Aorta (tissue), 5 donors: ENCODE measurements at regions not wholly inside any gene's neighbourhood (a gene's known extent, or its start where the extent isn't known, plus 50 kb on each side); places are given as distances from the start of the nearest gene placed in this dataset.

Source experiments
- ATAC-seq: fragments of 200-7000 bp; cut with Tn5 transposase; one replicate; pipeline ENCODE4 v1.9.1; 2022; ENCODE audit warnings: moderate library complexity; ENCODE audit not compliant: low FRiP score
- DNase-seq, 2 donors: peaks; one replicate each; pipeline ENCODE4 v3.0.0-alpha.2; 2020
- H3K27ac ChIP-seq, 2 donors: one replicate each; pipeline ENCODE4 v1.5.1; 2013; ENCODE audit warnings: low read length in 2 of 2, mild to moderate bottlenecking in 2 of 2, moderate library complexity in 2 of 2, control low read depth in 1 of 2, inconsistent platforms in 1 of 2, low read depth in 1 of 2
- H3K27me3 ChIP-seq, 2 donors: one replicate each; pipeline ENCODE4 v1.6.1; 2013; ENCODE audit warnings: control low read depth in 1 of 2, low read length in 1 of 2, mild to moderate bottlenecking in 1 of 2, moderate library complexity in 1 of 2; ENCODE audit not compliant: insufficient read depth in 2 of 2, control insufficient read depth in 1 of 2
- H3K36me3 ChIP-seq, 2 donors: one replicate each; pipeline ENCODE4 v1.6.1; 2013; ENCODE audit warnings: control low read depth in 1 of 2, low read length in 1 of 2, mild to moderate bottlenecking in 1 of 2; ENCODE audit not compliant: insufficient read depth in 2 of 2, control insufficient read depth in 1 of 2
- H3K4me1 ChIP-seq, 2 donors: one replicate each; pipeline ENCODE4 v1.6.1; 2013; ENCODE audit warnings: low read length in 2 of 2, control low read depth in 1 of 2, mild to moderate bottlenecking in 1 of 2, moderate library complexity in 1 of 2; ENCODE audit not compliant: insufficient read depth in 2 of 2, control insufficient read depth in 1 of 2
- H3K4me3 ChIP-seq, 2 donors: one replicate each; pipeline ENCODE4 v1.5.1; 2013; ENCODE audit warnings: low read length in 2 of 2, control low read depth in 1 of 2, mild to moderate bottlenecking in 1 of 2
- H3K9me3 ChIP-seq: one replicate; pipeline ENCODE4 v1.6.1; 2013; ENCODE audit warnings: mild to moderate bottlenecking, low read length; ENCODE audit not compliant: control insufficient read depth
- WGBS, 2 donors: extraction: QIAGEN DNeasy Blood & Tissue Kit; methylation state at CpG; one replicate each; pipeline ENCODE4 v1.1.7; 2013; 5-methylcytosine and 5-hydroxymethylcytosine counted together
- intact Hi-C, 2 donors: fragments of 100-400 bp; cut with DNase I; formaldehyde crosslinking; loops; one replicate each; pipeline versions ENCODE4 v1.14.2 to v1.15.0; 2022
- donor health status: healthy with polysubstance abuse.
- donor health status: Bipolar disorder and iron deficiency.
- donor health status: DM: no; HTN: no; CAD: no.
- donor health status: DM: no; HTN: no; CAD: no.
- donor health status: DM: yes; HTN: yes; CAD: no.

GRCh38 chr3:177522051-177522450, 324.8 kb upstream of the TBL1XR1 start:
- Histone ChIP-seq H3K27ac (no peak overlapping the region), H3K27me3 (no peaks in the 10 kb centered on the region), H3K9me3 (peaks cover 2% of the 10 kb centered on the region), H3K36me3 (no peaks in the 10 kb centered on the region), H3K4me1 (no peaks in the 10 kb centered on the region), H3K4me3 (no peak overlapping the region)
- ATAC-seq (no peak), DNase-seq (no peak)
- intact Hi-C loops = no loop called here
- WGBS, 2 donors = 94% methylated on average over 4 of the region's 4 CpGs

- Histone ChIP-seq H3K27ac (no peak overlapping the region), H3K36me3 (no peaks in the 10 kb centered on the region), H3K4me1 (no peaks in the 10 kb centered on the region), H3K27me3 (no peaks in the 10 kb centered on the region), H3K4me3 (no peak overlapping the region), H3K9me3 (peaks cover 2% of the 10 kb centered on the region)
- 55 to 61% methylated on average over 3 of the region's 3 CpGs for WGBS, 2 donors
- ATAC-seq = no peak
- DNase-seq = no peak
- intact Hi-C loops = no loop called here
Measured at GRCh38 chr3:177523067-177523675, 325.9 kb upstream of the TBL1XR1 start.

GRCh38 chr3:177523872-177524438, 326.7 kb upstream of the TBL1XR1 start:
- Histone ChIP-seq H3K4me3 (no peak overlapping the region), H3K27me3 (no peaks in the 10 kb centered on the region), H3K4me1 (no peaks in the 10 kb centered on the region), H3K9me3 (peaks cover 2% of the 10 kb centered on the region), H3K36me3 (no peaks in the 10 kb centered on the region), H3K27ac (no peak overlapping the region)
- 91 to 93% methylated on average over 4 of the region's 4 CpGs for WGBS, 2 donors
- DNase-seq (no peak), ATAC-seq (no peak)
- intact Hi-C loops = no loop called here

- no peak for DNase-seq
- no peak for ATAC-seq
- intact Hi-C loops = no loop called here
- Histone ChIP-seq H3K36me3 (no peaks in the 10 kb centered on the region), H3K27me3 (no peaks in the 10 kb centered on the region), H3K27ac (no peak overlapping the region), H3K4me3 (no peak overlapping the region), H3K4me1 (peaks cover 0 to under 1% of the 10 kb centered on the region in 2 donors), H3K9me3 (peaks cover 2% of the 10 kb centered on the region)
- 98 to 99% methylated on average over 4 of the region's 4 CpGs for WGBS, 2 donors
Measured at GRCh38 chr3:177524742-177525141, 327.5 kb upstream of the TBL1XR1 start.

- WGBS, 2 donors = 93 to 97% methylated on average over 1 of the region's 1 CpG
- H3K27ac ChIP-seq = no peak overlapping the region
- intact Hi-C loops = no loop called here
- DNase-seq = no peak
- no peaks in the 10 kb centered on the region for H3K27me3 ChIP-seq
- peaks cover 2 to 5% of the 10 kb centered on the region in 2 donors for H3K4me1 ChIP-seq
- no peak overlapping the region for H3K4me3 ChIP-seq
- peaks cover 2% of the 10 kb centered on the region for H3K9me3 ChIP-seq
- ATAC-seq = no peak
- no peaks in the 10 kb centered on the region for H3K36me3 ChIP-seq
Measured at GRCh38 chr3:177525414-177525813, 328.1 kb upstream of the TBL1XR1 start.

GRCh38 chr3:177525987-177526712, 328.9 kb upstream of the TBL1XR1 start:
- H3K27me3 ChIP-seq = no peaks in the 10 kb centered on the region
- peaks cover 2% of the 10 kb centered on the region for H3K9me3 ChIP-seq
- no peak overlapping the region for H3K4me3 ChIP-seq
- 69 to 70% methylated on average over 9 of the region's 9 CpGs for WGBS, 2 donors
- no peak for ATAC-seq
- peaks cover 2 to 5% of the 10 kb centered on the region in 2 donors for H3K4me1 ChIP-seq
- intact Hi-C loops = no loop called here
- H3K36me3 ChIP-seq = no peaks in the 10 kb centered on the region
- peak in 1 of 2 donors; percentile 58 for DNase-seq
- H3K27ac ChIP-seq = no peak overlapping the region

GRCh38 chr3:177527182-177527581, 329.9 kb upstream of the TBL1XR1 start:
- Histone ChIP-seq H3K27me3 (no peaks in the 10 kb centered on the region), H3K4me1 (peaks cover 2 to 5% of the 10 kb centered on the region in 2 donors), H3K4me3 (no peak overlapping the region), H3K27ac (no peak overlapping the region), H3K36me3 (no peaks in the 10 kb centered on the region), H3K9me3 (peaks cover 2% of the 10 kb centered on the region)
- WGBS, 2 donors = 95 to 96% methylated on average over 7 of the region's 7 CpGs
- no peak for ATAC-seq
- DNase-seq = no peak
- intact Hi-C loops = no loop called here

- DNase-seq (no peak), ATAC-seq (no peak)
- Histone ChIP-seq H3K4me3 (no peak overlapping the region), H3K36me3 (no peaks in the 10 kb centered on the region), H3K9me3 (peaks cover 2% of the 10 kb centered on the region), H3K27me3 (no peaks in the 10 kb centered on the region), H3K4me1 (peaks cover 2 to 5% of the 10 kb centered on the region in 2 donors), H3K27ac (no peak overlapping the region)
- intact Hi-C loops = no loop called here
- 69 to 70% methylated on average over 2 of the region's 2 CpGs for WGBS, 2 donors
Measured at GRCh38 chr3:177528306-177529070, 331.2 kb upstream of the TBL1XR1 start.
